ENCODE measurements at regions not wholly inside any gene's neighbourhood (a gene's known extent, or its start where the extent isn't known, plus 50 kb on each side); places are given as distances from the start of the nearest gene placed in this dataset.

- DNase-seq (no peak), ATAC-seq (no peak)
- H3K9me3 ChIP-seq (ENCODE audit: control insufficient read depth, low read length, poor library complexity, severe bottlenecking) = no peaks in the 10 kb centered on the region
- H3K4me3 Mint-ChIP-seq = no peak overlapping the region
- no peaks in the 10 kb centered on the region for H3K36me3 Mint-ChIP-seq (ENCODE audit: low read depth)
- no peaks in the 10 kb centered on the region for H3K27me3 Mint-ChIP-seq
- H3K27ac Mint-ChIP-seq = no peak overlapping the region
- no peaks in the 10 kb centered on the region for H3K4me1 Mint-ChIP-seq
Measured at GRCh38 chr2:16290311-16291020, 350.1 kb downstream of the MYCN start.

- Mint-ChIP-seq H3K27ac (no peak overlapping the region), H3K27me3 (no peaks in the 10 kb centered on the region), H3K4me1 (no peaks in the 10 kb centered on the region), H3K4me3 (no peak overlapping the region), H3K36me3 (ENCODE audit: low read depth) (no peaks in the 10 kb centered on the region)
- no peaks in the 10 kb centered on the region for H3K9me3 ChIP-seq (ENCODE audit: control insufficient read depth, low read length, poor library complexity, severe bottlenecking)
- ATAC-seq (no peak), DNase-seq (no peak)
Measured at GRCh38 chr2:16288371-16289112, 348.2 kb downstream of the MYCN start.

GRCh38 chr2:16287831-16288230, 347.5 kb downstream of the MYCN start:
- no peaks in the 10 kb centered on the region for H3K4me1 Mint-ChIP-seq
- H3K27ac Mint-ChIP-seq = no peak overlapping the region
- no peaks in the 10 kb centered on the region for H3K9me3 ChIP-seq (ENCODE audit: control insufficient read depth, low read length, poor library complexity, severe bottlenecking)

GRCh38 chr2:16287281-16287680, 346.9 kb downstream of the MYCN start:
- H3K27me3 Mint-ChIP-seq = peaks cover 4% of the 10 kb centered on the region
- no peak overlapping the region for H3K27ac Mint-ChIP-seq
- DNase-seq = no peak
- H3K9me3 ChIP-seq (ENCODE audit: control insufficient read depth, low read length, poor library complexity, severe bottlenecking) = no peaks in the 10 kb centered on the region
- no peaks in the 10 kb centered on the region for H3K36me3 Mint-ChIP-seq (ENCODE audit: low read depth)
- no peak for ATAC-seq
- H3K4me1 Mint-ChIP-seq = no peaks in the 10 kb centered on the region
- no peak overlapping the region for H3K4me3 Mint-ChIP-seq

More at GRCh38 chr2:16287831-16288230, 347.5 kb downstream of the MYCN start:
- peaks cover 4% of the 10 kb centered on the region for H3K27me3 Mint-ChIP-seq
- H3K36me3 Mint-ChIP-seq (ENCODE audit: low read depth) = no peaks in the 10 kb centered on the region
- no peak for ATAC-seq
- H3K4me3 Mint-ChIP-seq = no peak overlapping the region
- no peak for DNase-seq

- Mint-ChIP-seq H3K4me3 (no peak overlapping the region), H3K36me3 (ENCODE audit: low read depth) (no peaks in the 10 kb centered on the region), H3K27me3 (peaks cover 4% of the 10 kb centered on the region), H3K27ac (no peak overlapping the region), H3K4me1 (no peaks in the 10 kb centered on the region)
- ATAC-seq (no peak), DNase-seq (no peak)
- no peaks in the 10 kb centered on the region for H3K9me3 ChIP-seq (ENCODE audit: control insufficient read depth, low read length, poor library complexity, severe bottlenecking)
Measured at GRCh38 chr2:16285813-16286510, 345.6 kb downstream of the MYCN start.

GRCh38 chr2:16284941-16285625, 344.7 kb downstream of the MYCN start:
- ATAC-seq (no peak), DNase-seq (no peak)
- H3K9me3 ChIP-seq (ENCODE audit: control insufficient read depth, low read length, poor library complexity, severe bottlenecking) = no peaks in the 10 kb centered on the region
- Mint-ChIP-seq H3K36me3 (ENCODE audit: low read depth) (no peaks in the 10 kb centered on the region), H3K27ac (no peak overlapping the region), H3K27me3 (peaks cover 4% of the 10 kb centered on the region), H3K4me3 (no peak overlapping the region), H3K4me1 (no peaks in the 10 kb centered on the region)

- ATAC-seq (no peak), DNase-seq (no peak)
- Mint-ChIP-seq H3K4me3 (no peak overlapping the region), H3K4me1 (no peaks in the 10 kb centered on the region), H3K36me3 (ENCODE audit: low read depth) (no peaks in the 10 kb centered on the region), H3K27me3 (peaks cover 4% of the 10 kb centered on the region), H3K27ac (no peak overlapping the region)
- H3K9me3 ChIP-seq (ENCODE audit: control insufficient read depth, low read length, poor library complexity, severe bottlenecking) = no peaks in the 10 kb centered on the region
Measured at GRCh38 chr2:16283071-16283850, 342.9 kb downstream of the MYCN start.

- H3K27me3 Mint-ChIP-seq = peaks cover 4% of the 10 kb centered on the region
- ATAC-seq (no peak), DNase-seq (no peak)
- no peaks in the 10 kb centered on the region for H3K36me3 Mint-ChIP-seq (ENCODE audit: low read depth)
- H3K4me1 Mint-ChIP-seq = no peaks in the 10 kb centered on the region
- H3K9me3 ChIP-seq (ENCODE audit: control insufficient read depth, low read length, poor library complexity, severe bottlenecking) = no peaks in the 10 kb centered on the region
- no peak overlapping the region for H3K27ac Mint-ChIP-seq
- H3K4me3 Mint-ChIP-seq = no peak overlapping the region
Measured at GRCh38 chr2:16282511-16282910, 342.2 kb downstream of the MYCN start.

GRCh38 chr2:16281451-16282335, 341.3 kb downstream of the MYCN start:
- no peak overlapping the region for H3K27ac Mint-ChIP-seq
- ATAC-seq (no peak), DNase-seq (no peak)
- H3K4me1 Mint-ChIP-seq = no peaks in the 10 kb centered on the region
- H3K27me3 Mint-ChIP-seq = peaks cover 4% of the 10 kb centered on the region
- H3K36me3 Mint-ChIP-seq (ENCODE audit: low read depth) = no peaks in the 10 kb centered on the region
- no peaks in the 10 kb centered on the region for H3K9me3 ChIP-seq (ENCODE audit: control insufficient read depth, low read length, poor library complexity, severe bottlenecking)
- no peak overlapping the region for H3K4me3 Mint-ChIP-seq

GRCh38 chr2:16280081-16280480, 339.7 kb downstream of the MYCN start:
- no peaks in the 10 kb centered on the region for H3K9me3 ChIP-seq (ENCODE audit: control insufficient read depth, low read length, poor library complexity, severe bottlenecking)
- Mint-ChIP-seq H3K27ac (no peak overlapping the region), H3K36me3 (ENCODE audit: low read depth) (no peaks in the 10 kb centered on the region), H3K4me3 (no peak overlapping the region), H3K27me3 (peaks cover 4% of the 10 kb centered on the region), H3K4me1 (no peaks in the 10 kb centered on the region)
- DNase-seq (no peak), ATAC-seq (no peak)

GRCh38 chr2:16279641-16280040, 339.3 kb downstream of the MYCN start:
- H3K27ac Mint-ChIP-seq = no peak overlapping the region
- no peak overlapping the region for H3K4me3 Mint-ChIP-seq
- peaks cover 4% of the 10 kb centered on the region for H3K27me3 Mint-ChIP-seq
- H3K36me3 Mint-ChIP-seq (ENCODE audit: low read depth) = no peaks in the 10 kb centered on the region
- no peaks in the 10 kb centered on the region for H3K4me1 Mint-ChIP-seq
- no peaks in the 10 kb centered on the region for H3K9me3 ChIP-seq (ENCODE audit: control insufficient read depth, low read length, poor library complexity, severe bottlenecking)
- DNase-seq (no peak), ATAC-seq (no peak)

GRCh38 chr2:16279201-16279570, 338.8 kb downstream of the MYCN start:
- no peak for ATAC-seq
- H3K9me3 ChIP-seq (ENCODE audit: control insufficient read depth, low read length, poor library complexity, severe bottlenecking) = no peaks in the 10 kb centered on the region
- H3K27ac Mint-ChIP-seq = no peak overlapping the region
- H3K27me3 Mint-ChIP-seq = peaks cover 4% of the 10 kb centered on the region
- DNase-seq = no peak
- no peaks in the 10 kb centered on the region for H3K4me1 Mint-ChIP-seq
- peak overlapping the region; percentile 25 for H3K4me3 Mint-ChIP-seq
- H3K36me3 Mint-ChIP-seq (ENCODE audit: low read depth) = no peaks in the 10 kb centered on the region

Data from T-helper 17 cell (primary cell).